Activated naive CD8-positive, alpha-beta T cell treated with anti-CD3 and anti-CD28 coated beads, Interleukin-2, amount 10 ng/mL, durations not matched to agents 7 days and 5 days (primary cell): ENCODE measurements at regions not wholly inside any gene's neighbourhood (a gene's known extent, or its start where the extent isn't known, plus 50 kb on each side); places are given as distances from the start of the nearest gene placed in this dataset.

Experiments used
- ATAC-seq: fragments of 150-1000 bp; cut with Tn5 transposase; one replicate; pipeline ENCODE4 v1.10.0; 2021; ENCODE audit warnings: low read depth, moderate library complexity
- POLR2A ChIA-PET: fragments of 350-600 bp; sonication (Branson Sonifier 250); formaldehyde crosslinking; loops from one replicate; lab custom pipeline; 2021; ENCODE audit warnings: antibody characterized with exemption; lab: Charles Lee
- DNase-seq: peaks from one replicate; pipeline ENCODE4 v3.0.0; 2021
- H3K27ac Mint-ChIP-seq: one replicate; pipeline ENCODE4 v1.8.0; 2022; ENCODE audit warnings: mild to moderate bottlenecking, mixed read lengths
- H3K27me3 Mint-ChIP-seq: one replicate; pipeline ENCODE4 v1.8.0; 2022; ENCODE audit warnings: mild to moderate bottlenecking, moderate library complexity, mixed read lengths
- H3K36me3 Mint-ChIP-seq: one replicate; pipeline ENCODE4 v1.8.0; 2021; ENCODE audit warnings: mild to moderate bottlenecking, mixed read lengths
- H3K4me1 Mint-ChIP-seq: one replicate; pipeline ENCODE4 v1.8.0; 2021; ENCODE audit warnings: mixed read lengths
- H3K4me3 Mint-ChIP-seq: one replicate; pipeline ENCODE4 v1.8.0; 2022; ENCODE audit warnings: mild to moderate bottlenecking, moderate library complexity, mixed read lengths
- H3K9me3 Mint-ChIP-seq: one replicate; pipeline ENCODE4 v1.8.0; 2021; ENCODE audit warnings: mixed read lengths

- Mint-ChIP-seq H3K36me3 (no peaks in the 10 kb centered on the region), H3K4me3 (no peak overlapping the region), H3K4me1 (peaks cover 7% of the 10 kb centered on the region), H3K27ac (no peak overlapping the region), H3K9me3 (no peaks in the 10 kb centered on the region), H3K27me3 (peaks cover 1% of the 10 kb centered on the region)
- ATAC-seq (no peak), DNase-seq (no peak)
- POLR2A ChIA-PET, result no interaction called here
Measured at GRCh38 chr5:175261526-175261925, 182.5 kb downstream of the DRD1 start.

DNA sequence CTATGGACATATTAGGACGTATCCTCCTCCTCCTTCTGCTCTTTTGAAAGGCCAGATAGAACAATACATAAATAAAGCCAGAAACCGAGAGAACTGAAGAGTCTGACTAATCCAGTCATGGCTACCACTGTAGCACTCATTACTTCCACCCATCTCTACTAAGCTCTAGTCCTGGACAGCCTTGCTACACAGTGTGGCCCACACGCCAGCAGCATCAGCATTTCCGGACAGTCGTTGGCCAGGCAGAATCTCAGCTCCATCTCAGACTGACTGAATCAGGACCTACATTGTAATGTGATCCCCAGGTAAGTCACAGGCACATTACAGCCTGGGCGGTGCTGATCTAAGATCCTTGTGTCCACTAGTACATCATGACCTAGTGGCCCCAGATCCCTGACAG lies 182.9 kb downstream of the DRD1 start:
- ATAC-seq (no peak), DNase-seq (no peak)
- Mint-ChIP-seq H3K27me3 (peaks cover 2% of the 10 kb centered on the region), H3K27ac (no peak overlapping the region), H3K36me3 (no peaks in the 10 kb centered on the region), H3K4me1 (peaks cover 7% of the 10 kb centered on the region), H3K4me3 (no peak overlapping the region), H3K9me3 (no peaks in the 10 kb centered on the region)
- POLR2A ChIA-PET, result no interaction called here

- Mint-ChIP-seq H3K27ac (no peak overlapping the region), H3K4me3 (no peak overlapping the region), H3K27me3 (peaks cover 2% of the 10 kb centered on the region), H3K4me1 (peaks cover 7% of the 10 kb centered on the region), H3K36me3 (no peaks in the 10 kb centered on the region), H3K9me3 (no peaks in the 10 kb centered on the region)
- DNase-seq (no peak), ATAC-seq (no peak)
- POLR2A ChIA-PET, result no interaction called here
Measured at GRCh38 chr5:175257847-175258194, 186.2 kb downstream of the DRD1 start.

DNA sequence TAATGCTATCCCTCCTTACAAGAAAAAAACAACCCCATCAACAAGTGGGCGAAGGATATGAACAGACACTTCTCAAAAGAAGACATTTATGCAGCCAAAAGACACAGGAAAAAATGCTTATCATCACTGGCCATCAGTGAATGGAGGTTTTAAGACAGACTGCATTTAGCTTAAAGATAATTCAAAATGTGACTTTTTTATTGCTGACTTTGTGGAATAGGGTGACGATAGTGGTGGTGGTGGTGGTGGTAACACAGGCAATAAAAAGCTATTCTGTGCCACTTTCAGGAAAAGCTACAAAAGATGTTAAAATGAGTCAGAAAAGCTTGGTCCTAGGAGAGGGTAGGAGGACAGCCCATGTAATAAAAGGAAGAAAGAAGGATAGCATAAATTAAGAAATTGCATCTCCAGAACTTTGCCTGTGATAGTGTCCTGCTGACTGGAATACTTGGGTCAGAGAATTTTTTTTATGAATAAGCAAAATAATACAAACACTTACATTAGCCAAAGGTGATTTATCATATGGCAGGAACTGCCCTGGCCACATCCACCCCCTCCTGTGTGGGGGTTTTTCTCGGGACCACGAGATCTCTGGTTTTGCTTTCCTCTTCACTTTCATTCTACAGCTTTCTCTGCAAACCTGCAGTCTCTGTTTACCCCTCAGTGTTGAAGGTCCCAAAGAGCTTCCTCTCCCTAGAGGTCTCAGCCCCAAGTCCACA lies 186.7 kb downstream of the DRD1 start:
- POLR2A ChIA-PET, result no interaction called here
- no peaks in the 10 kb centered on the region for H3K9me3 Mint-ChIP-seq
- H3K4me1 Mint-ChIP-seq, result peaks cover 7% of the 10 kb centered on the region
- peaks cover 2% of the 10 kb centered on the region for H3K27me3 Mint-ChIP-seq
- DNase-seq, result no peak
- H3K27ac Mint-ChIP-seq, result no peak overlapping the region
- no peaks in the 10 kb centered on the region for H3K36me3 Mint-ChIP-seq
- no peak overlapping the region for H3K4me3 Mint-ChIP-seq
- ATAC-seq, result no peak

DNA sequence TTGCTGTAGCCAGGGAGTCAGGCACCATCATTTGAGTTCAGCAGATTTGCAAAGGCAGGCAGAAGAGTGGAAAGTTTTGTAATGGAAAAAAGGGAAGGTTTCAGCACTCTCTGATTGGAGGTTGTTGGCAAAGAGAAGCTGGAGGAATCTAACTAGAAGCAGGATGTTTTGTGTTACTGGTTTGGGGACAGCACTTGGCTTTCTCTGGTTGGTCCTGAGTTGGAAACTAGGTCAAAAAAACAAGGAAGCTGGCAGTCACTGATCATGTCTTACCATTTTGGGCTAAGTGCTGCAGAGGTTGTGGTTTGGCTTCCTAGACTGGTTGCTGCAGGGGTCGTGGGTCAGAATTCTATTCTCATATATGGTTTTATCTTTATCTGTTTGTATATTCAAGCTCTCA lies 189.8 kb downstream of the DRD1 start:
- Mint-ChIP-seq H3K4me1 (peaks cover 7% of the 10 kb centered on the region), H3K36me3 (no peaks in the 10 kb centered on the region), H3K4me3 (no peak overlapping the region), H3K27me3 (peaks cover 2% of the 10 kb centered on the region), H3K9me3 (no peaks in the 10 kb centered on the region), H3K27ac (no peak overlapping the region)
- ATAC-seq, result no peak
- POLR2A ChIA-PET, result no interaction called here
- no peak for DNase-seq

DNA sequence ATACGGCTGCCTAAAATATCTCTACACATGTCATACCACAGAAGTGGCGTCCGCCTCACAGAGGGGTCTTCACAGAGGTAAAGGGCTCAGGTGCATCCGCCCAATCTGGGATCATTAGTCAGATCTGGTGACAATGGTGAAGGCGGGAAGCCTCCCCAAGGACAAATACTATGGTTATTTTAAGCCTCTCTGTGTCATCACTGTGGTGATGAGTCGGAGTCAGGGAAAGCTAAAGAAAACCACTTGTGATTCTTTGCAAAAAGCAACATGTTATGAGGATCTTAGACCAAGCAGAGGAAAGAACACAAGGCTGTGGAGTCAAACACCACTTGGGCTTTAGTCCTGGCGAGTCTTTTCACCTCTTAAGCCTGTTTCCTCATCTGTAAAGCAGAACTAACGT lies 190.4 kb downstream of the DRD1 start:
- Mint-ChIP-seq H3K4me1 (peaks cover 7% of the 10 kb centered on the region), H3K27me3 (peaks cover 4% of the 10 kb centered on the region), H3K36me3 (no peaks in the 10 kb centered on the region), H3K27ac (no peak overlapping the region), H3K9me3 (no peaks in the 10 kb centered on the region), H3K4me3 (no peak overlapping the region)
- no peak for DNase-seq
- POLR2A ChIA-PET, result no interaction called here
- ATAC-seq, result no peak

DNA sequence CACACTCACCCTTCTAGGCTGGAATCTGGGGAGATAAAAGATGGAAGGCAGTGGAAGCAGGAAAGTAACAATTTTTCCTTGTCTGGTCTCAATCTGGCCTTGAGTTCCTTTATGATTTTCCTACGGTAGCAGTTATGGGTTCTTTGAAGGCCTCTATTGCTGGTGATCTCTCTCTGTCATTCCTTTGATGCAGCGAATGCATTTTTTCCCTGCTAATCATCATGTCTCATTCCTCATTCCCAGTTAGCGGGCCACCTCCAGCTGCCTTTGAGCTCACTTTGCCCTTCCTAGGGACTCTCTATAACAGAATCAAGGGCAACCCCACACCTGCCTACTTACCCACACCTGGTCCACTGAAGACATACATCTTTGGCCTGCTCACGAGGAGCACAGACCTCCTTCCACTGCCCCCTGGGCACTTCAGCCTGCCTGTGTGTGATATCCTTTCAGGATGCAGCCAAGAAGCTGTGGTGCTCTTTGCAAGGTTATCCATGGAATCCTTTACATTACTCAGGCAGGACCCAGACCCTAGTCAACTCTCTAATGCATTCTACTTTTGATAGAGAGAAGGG lies 191.7 kb downstream of the DRD1 start:
- Mint-ChIP-seq H3K27ac (no peak overlapping the region), H3K4me1 (peaks cover 2% of the 10 kb centered on the region), H3K4me3 (no peak overlapping the region), H3K36me3 (no peaks in the 10 kb centered on the region), H3K27me3 (peaks cover 8% of the 10 kb centered on the region), H3K9me3 (no peaks in the 10 kb centered on the region)
- DNase-seq (no peak), ATAC-seq (no peak)
- POLR2A ChIA-PET, result no interaction called here

DNA sequence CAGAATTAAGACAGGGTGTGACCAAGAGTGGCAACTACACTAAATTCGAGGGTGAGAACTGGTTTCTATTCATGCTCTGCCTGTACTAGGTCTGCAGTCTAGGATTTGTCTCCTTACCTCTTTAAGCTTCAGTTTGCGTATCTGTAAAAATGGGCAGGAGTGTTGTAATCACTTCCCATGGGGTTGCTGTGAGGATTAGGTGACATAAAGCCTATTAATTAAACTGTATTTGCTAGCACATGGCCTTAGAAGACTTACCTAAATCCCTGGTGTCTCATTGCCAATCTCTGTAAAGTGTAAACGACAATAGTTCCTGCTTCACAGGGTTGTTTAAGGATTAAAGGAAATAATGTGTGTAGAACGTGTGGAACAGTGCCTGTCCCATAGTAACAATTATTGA lies 193.6 kb downstream of the DRD1 start:
- Mint-ChIP-seq H3K36me3 (no peaks in the 10 kb centered on the region), H3K4me3 (no peak overlapping the region), H3K9me3 (no peaks in the 10 kb centered on the region), H3K27ac (no peak overlapping the region), H3K4me1 (peaks cover 1% of the 10 kb centered on the region), H3K27me3 (peaks cover 7% of the 10 kb centered on the region)
- POLR2A ChIA-PET, result no interaction called here
- ATAC-seq, result no peak
- no peak for DNase-seq

DNA sequence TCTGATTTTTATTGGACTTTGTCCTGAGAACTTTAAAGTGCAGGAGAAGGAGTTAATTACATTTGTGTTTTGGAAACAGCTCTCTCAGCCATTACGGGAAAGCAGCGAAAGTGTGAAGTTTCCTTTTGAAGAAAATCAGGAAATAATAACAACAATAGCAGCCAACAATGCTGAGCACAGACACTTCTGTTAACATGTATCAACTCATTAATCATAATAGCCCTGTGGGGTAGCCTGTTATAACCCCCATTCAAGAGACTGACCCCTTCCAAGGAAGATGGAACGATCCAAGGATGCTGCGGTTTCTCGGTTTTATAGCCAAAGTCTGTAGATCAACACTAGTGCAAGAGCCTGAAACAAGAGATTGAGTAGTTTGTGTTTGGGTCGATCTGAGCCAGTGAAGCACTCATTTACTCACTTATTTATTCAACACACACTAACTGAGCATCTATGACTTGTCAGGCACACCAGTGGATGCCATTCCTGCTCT lies 195.5 kb downstream of the DRD1 start:
- no peak for DNase-seq
- H3K27me3 Mint-ChIP-seq, result peaks cover 7% of the 10 kb centered on the region
- POLR2A ChIA-PET, result no interaction called here
- H3K36me3 Mint-ChIP-seq, result no peaks in the 10 kb centered on the region
- no peak overlapping the region for H3K27ac Mint-ChIP-seq
- H3K4me1 Mint-ChIP-seq, result peaks cover 1% of the 10 kb centered on the region
- H3K4me3 Mint-ChIP-seq, result no peak overlapping the region
- no peaks in the 10 kb centered on the region for H3K9me3 Mint-ChIP-seq
- no peak for ATAC-seq

GRCh38 chr5:175246889-175247520 lies 197.0 kb downstream of the DRD1 start:
- ATAC-seq, result no peak
- no peak overlapping the region for H3K27ac Mint-ChIP-seq
- no peaks in the 10 kb centered on the region for H3K36me3 Mint-ChIP-seq
- POLR2A ChIA-PET, result no interaction called here
- H3K4me1 Mint-ChIP-seq, result peaks cover 1% of the 10 kb centered on the region
- H3K27me3 Mint-ChIP-seq, result peaks cover 7% of the 10 kb centered on the region
- no peak for DNase-seq
- H3K4me3 Mint-ChIP-seq, result no peak overlapping the region
- no peaks in the 10 kb centered on the region for H3K9me3 Mint-ChIP-seq

DNA sequence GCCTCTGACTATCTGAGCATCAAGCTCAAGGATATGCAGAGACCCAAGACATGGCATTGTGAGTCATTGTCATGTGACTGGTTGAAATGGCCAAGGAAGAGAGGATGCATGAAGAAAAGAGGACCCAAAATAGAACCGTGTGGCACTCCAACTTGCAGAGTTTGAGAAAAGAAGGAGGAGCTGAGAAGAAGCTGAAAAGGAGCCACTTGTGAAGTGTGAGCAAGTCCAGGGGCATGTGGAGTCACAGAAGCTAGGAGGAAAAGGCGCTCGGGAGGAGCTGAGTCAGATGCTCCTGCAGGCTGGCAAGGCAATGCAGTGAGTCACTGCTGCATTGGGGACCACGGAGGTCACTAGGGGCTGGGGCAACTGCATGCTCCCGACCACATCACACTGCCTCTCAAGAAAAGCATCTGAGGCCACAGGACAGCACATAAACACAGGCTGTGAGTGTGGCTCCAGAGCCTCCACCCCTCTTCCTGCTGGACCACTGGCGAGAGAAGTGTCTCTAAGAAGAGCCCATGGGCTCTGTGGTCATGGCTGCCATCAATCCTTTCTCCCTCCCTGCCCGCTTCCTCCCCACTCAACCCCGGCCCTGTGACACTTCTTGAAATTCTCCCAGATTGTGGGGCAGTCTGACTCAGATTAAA lies 197.6 kb downstream of the DRD1 start:
- H3K27me3 Mint-ChIP-seq, result peaks cover 7% of the 10 kb centered on the region

DNA sequence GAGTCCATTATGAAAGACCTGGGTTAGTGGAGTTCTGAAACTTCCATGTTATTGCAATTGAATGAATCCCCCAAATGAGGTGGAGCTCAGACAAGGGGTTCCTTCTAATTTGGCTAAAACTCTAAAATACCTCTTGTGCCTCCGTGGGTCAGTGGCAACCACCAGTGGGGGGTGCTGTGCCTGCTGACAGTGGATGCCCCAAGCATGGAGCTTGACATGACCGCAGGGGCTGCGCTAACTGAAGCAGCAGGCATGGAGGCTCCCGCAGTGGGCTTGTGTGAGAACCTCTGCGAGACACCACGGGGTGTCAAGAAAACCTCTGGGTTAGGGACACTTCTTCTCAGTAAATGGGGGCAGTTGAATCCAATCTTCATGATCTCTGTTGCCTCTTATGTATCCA lies 200.5 kb downstream of the DRD1 start:
- no peak overlapping the region for H3K4me3 Mint-ChIP-seq
- POLR2A ChIA-PET, result no interaction called here
- peaks cover 3% of the 10 kb centered on the region for H3K27me3 Mint-ChIP-seq

More for the DNA sequence above, 197.6 kb downstream of the DRD1 start:
- no peaks in the 10 kb centered on the region for H3K36me3 Mint-ChIP-seq
- no peak overlapping the region for H3K27ac Mint-ChIP-seq
- H3K4me1 Mint-ChIP-seq, result peaks cover 1% of the 10 kb centered on the region
- POLR2A ChIA-PET, result no interaction called here
- DNase-seq (no peak), ATAC-seq (no peak)
- H3K4me3 Mint-ChIP-seq, result no peak overlapping the region
- no peaks in the 10 kb centered on the region for H3K9me3 Mint-ChIP-seq

GRCh38 chr5:175242207-175242606 lies 201.8 kb downstream of the DRD1 start:
- H3K36me3 Mint-ChIP-seq, result no peaks in the 10 kb centered on the region
- no peaks in the 10 kb centered on the region for H3K27me3 Mint-ChIP-seq
- DNase-seq, result no peak
- H3K4me1 Mint-ChIP-seq, result peaks cover 1% of the 10 kb centered on the region
- H3K9me3 Mint-ChIP-seq, result no peaks in the 10 kb centered on the region
- no peak overlapping the region for H3K27ac Mint-ChIP-seq
- ATAC-seq, result no peak
- H3K4me3 Mint-ChIP-seq, result no peak overlapping the region
- POLR2A ChIA-PET, result no interaction called here

More for the DNA sequence above, 200.5 kb downstream of the DRD1 start:
- Mint-ChIP-seq H3K9me3 (no peaks in the 10 kb centered on the region), H3K4me1 (peaks cover 1% of the 10 kb centered on the region), H3K27ac (no peak overlapping the region), H3K36me3 (no peaks in the 10 kb centered on the region)
- no peak for DNase-seq
- no peak for ATAC-seq

DNA sequence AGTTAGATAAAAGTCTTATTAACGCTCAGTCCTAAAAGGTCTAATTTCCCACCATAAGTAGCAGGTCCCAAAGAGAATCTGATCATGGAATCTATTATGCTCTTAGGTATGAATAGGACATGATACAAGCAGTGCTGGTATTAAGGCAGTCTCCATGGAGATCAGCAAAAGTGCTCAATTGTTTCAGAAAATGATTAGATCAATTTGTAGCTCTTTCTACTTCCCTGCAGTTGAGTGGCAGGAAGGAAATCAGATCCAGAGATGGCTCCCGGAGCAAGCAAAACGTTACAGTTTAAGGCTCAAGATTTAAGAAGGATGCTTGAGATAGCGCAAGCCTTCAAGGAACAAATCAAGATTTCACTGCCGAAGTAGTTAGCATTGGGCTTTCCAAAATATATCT lies 205.7 kb downstream of the DRD1 start:
- POLR2A ChIA-PET, result no interaction called here
- H3K36me3 Mint-ChIP-seq, result no peaks in the 10 kb centered on the region
- no peak overlapping the region for H3K4me3 Mint-ChIP-seq
- H3K27me3 Mint-ChIP-seq, result no peaks in the 10 kb centered on the region
- no peak overlapping the region for H3K27ac Mint-ChIP-seq
- H3K4me1 Mint-ChIP-seq, result no peaks in the 10 kb centered on the region
- ATAC-seq (no peak), DNase-seq (no peak)
- H3K9me3 Mint-ChIP-seq, result no peaks in the 10 kb centered on the region
